DOHH2 (cell line): ENCODE measurements at regions not wholly inside any gene's neighbourhood (a gene's known extent, or its start where the extent isn't known, plus 50 kb on each side); places are given as distances from the start of the nearest gene placed in this dataset.

ENCODE experiments used
- EZH2phosphoT487 ChIP-seq: fragments of 200-600 bp; sonication (generic); IDR thresholded peaks from 2 replicates; pipeline ENCODE4 v1.6.1; 2017; ENCODE audit warnings: borderline replicate concordance, mild to moderate bottlenecking, antibody characterized with exemption, low read length, moderate library complexity, mixed read lengths
- TF ChIP-seq, protein P1 (sequence below): fragments of 200-600 bp; sonication (generic); IDR thresholded peaks from one replicate; pipeline ENCODE4 v1.5.1; 2014; ENCODE audit warnings: antibody characterized with exemption, mild to moderate bottlenecking, low read depth, low read length; ENCODE audit not compliant: poor library complexity, severe bottlenecking

GRCh38 chr9:85405566-85405950 lies 336.2 kb downstream of the AGTPBP1 start:
- TF ChIP-seq, protein P1, sequence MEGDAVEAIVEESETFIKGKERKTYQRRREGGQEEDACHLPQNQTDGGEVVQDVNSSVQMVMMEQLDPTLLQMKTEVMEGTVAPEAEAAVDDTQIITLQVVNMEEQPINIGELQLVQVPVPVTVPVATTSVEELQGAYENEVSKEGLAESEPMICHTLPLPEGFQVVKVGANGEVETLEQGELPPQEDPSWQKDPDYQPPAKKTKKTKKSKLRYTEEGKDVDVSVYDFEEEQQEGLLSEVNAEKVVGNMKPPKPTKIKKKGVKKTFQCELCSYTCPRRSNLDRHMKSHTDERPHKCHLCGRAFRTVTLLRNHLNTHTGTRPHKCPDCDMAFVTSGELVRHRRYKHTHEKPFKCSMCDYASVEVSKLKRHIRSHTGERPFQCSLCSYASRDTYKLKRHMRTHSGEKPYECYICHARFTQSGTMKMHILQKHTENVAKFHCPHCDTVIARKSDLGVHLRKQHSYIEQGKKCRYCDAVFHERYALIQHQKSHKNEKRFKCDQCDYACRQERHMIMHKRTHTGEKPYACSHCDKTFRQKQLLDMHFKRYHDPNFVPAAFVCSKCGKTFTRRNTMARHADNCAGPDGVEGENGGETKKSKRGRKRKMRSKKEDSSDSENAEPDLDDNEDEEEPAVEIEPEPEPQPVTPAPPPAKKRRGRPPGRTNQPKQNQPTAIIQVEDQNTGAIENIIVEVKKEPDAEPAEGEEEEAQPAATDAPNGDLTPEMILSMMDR, result no peak
- TF ChIP-seq EZH2phosphoT487, result no peak
